Body of pancreas (tissue), 4 donors: ENCODE measurements at regions not wholly inside any gene's neighbourhood (a gene's known extent, or its start where the extent isn't known, plus 50 kb on each side); places are given as distances from the start of the nearest gene placed in this dataset.

Source experiments
- ATAC-seq: fragments of 150-250 bp; one replicate; pipeline ENCODE4 v1.9.1; 2016
- DNase-seq, 4 donors: peaks; one replicate each; pipeline ENCODE4 v3.0.0-alpha.2; 2019
- H3K27ac ChIP-seq, 4 donors: fragments of 200-600 bp; sonication (generic); 1 replicate in 3 of 4; 2 replicates in 1 of 4; pipeline versions ENCODE4 v1.5.1 to v1.6.1; 2016 to 2019; ENCODE audit warnings: mild to moderate bottlenecking in 1 of 4, mixed read lengths in 1 of 4, moderate library complexity in 1 of 4
- H3K27me3 ChIP-seq, 2 donors: fragments of 200-600 bp; sonication (generic); one replicate each; pipeline ENCODE4 v1.6.0; 2016; ENCODE audit warnings: mild to moderate bottlenecking in 1 of 2
- H3K36me3 ChIP-seq, 2 donors: fragments of 200-600 bp; sonication (generic); replicated peaks in 1 of 2; 2 replicates each; pipeline ENCODE4 v1.5.1; 2016; ENCODE audit warnings: low read depth in 2 of 2; ENCODE audit not compliant: insufficient read depth in 1 of 2
- H3K4me1 ChIP-seq: fragments of 200-600 bp; sonication (generic); one replicate; pipeline ENCODE4 v1.6.0; 2016
- H3K4me3 ChIP-seq, 2 donors: fragments of 200-600 bp; sonication (generic); 1 replicate in 1 of 2; 2 replicates in 1 of 2; pipeline ENCODE4 v1.5.1; 2016 to 2019
- H3K9me3 ChIP-seq, 3 donors: fragments of 200-600 bp; sonication (generic); 1 replicate in 2 of 3; 2 replicates in 1 of 3; pipeline ENCODE4 v1.5.1; 2016
- POLR2A ChIP-seq, 3 donors: fragments of 450-650 bp; IDR thresholded peaks; one replicate each; pipeline ENCODE4 v1.6.1; 2016; ENCODE audit warnings: antibody characterized with exemption in 3 of 3, mild to moderate bottlenecking in 2 of 3
- WGBS, 2 donors: methylation state at CpG; one replicate each; pipeline ENCODE4 v1.1.5; 2017; 5-methylcytosine and 5-hydroxymethylcytosine counted together
- intact Hi-C: fragments of 100-400 bp; cut with DNase I; formaldehyde crosslinking; loops from one replicate; pipeline ENCODE4 v1.15.1; 2023
- TF ChIP-seq, protein P1 (sequence below), 7 experiments: fragments of 450-650 bp in 4 of 7; fragments of 200-600 bp in 3 of 7; sonication (generic) in 3 of 7; IDR thresholded peaks; one replicate each; pipeline ENCODE4 v1.5.1; 2016 to 2019; ENCODE audit warnings: antibody characterized with exemption in 7 of 7

DNA sequence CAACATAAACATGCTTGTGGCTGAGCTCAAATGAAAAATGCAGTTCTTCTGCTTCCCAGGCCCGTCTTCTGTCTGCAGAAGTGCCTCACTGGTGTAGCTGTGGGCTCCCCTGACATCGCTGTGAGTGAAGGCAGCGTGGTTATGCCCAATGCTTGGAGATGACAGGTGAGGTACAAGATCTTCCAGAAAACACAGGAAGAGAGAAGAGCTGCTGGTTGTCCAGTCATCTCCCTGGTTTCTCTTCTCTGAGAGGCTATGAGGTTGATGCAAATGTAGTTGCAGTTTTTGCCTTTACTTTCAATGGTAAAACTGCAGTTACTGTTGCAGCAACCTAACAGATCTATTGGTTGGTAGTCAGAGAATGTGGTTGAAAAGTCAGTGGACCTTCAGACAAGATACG is 223.6 kb downstream of the GATA3 start:
- Histone ChIP-seq H3K4me1 (no peaks in the 10 kb centered on the region), H3K27ac (no peak overlapping the region), H3K36me3 (no peaks in the 10 kb centered on the region), H3K9me3 (no peaks in the 10 kb centered on the region), H3K4me3 (no peak overlapping the region), H3K27me3 (no peaks in the 10 kb centered on the region)
- intact Hi-C loops, result no loop called here
- TF ChIP-seq, protein P1, sequence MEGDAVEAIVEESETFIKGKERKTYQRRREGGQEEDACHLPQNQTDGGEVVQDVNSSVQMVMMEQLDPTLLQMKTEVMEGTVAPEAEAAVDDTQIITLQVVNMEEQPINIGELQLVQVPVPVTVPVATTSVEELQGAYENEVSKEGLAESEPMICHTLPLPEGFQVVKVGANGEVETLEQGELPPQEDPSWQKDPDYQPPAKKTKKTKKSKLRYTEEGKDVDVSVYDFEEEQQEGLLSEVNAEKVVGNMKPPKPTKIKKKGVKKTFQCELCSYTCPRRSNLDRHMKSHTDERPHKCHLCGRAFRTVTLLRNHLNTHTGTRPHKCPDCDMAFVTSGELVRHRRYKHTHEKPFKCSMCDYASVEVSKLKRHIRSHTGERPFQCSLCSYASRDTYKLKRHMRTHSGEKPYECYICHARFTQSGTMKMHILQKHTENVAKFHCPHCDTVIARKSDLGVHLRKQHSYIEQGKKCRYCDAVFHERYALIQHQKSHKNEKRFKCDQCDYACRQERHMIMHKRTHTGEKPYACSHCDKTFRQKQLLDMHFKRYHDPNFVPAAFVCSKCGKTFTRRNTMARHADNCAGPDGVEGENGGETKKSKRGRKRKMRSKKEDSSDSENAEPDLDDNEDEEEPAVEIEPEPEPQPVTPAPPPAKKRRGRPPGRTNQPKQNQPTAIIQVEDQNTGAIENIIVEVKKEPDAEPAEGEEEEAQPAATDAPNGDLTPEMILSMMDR (IDR thresholded peaks at IDR 0.05), result no peak
- no peak for TF ChIP-seq POLR2A (IDR thresholded peaks at IDR 0.05)
- ATAC-seq (no peak), DNase-seq (no peak)
- 67 to 73% methylated on average over 4 of the region's 4 CpGs for WGBS, 2 donors

DNA sequence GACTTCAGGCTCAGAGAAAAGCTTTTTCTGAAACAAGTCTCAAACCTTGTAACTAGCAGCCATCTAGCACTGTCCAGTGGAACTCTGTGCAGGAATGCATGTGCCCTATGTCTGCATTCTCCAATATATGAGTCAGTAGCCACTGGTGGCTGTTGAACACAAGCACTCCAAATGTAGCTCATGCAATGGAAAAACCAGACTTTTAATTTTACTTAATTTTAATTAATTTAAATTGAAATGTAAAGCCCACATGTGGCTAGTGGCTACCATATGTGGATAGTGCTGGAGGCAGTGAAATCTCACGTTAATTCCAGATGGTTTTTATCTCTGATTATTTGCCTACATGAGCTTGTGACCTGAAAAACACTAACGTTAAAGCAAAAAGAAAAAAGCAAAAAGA is 225.1 kb downstream of the GATA3 start:
- ATAC-seq, result no peak
- no peak overlapping the region for H3K27ac ChIP-seq
- WGBS, 2 donors, result 33 to 40% methylated on average over 2 of the region's 2 CpGs
- DNase-seq, result no peak
- H3K4me3 ChIP-seq, result no peak overlapping the region
- no peaks in the 10 kb centered on the region for H3K36me3 ChIP-seq
- no peak for TF ChIP-seq POLR2A (IDR thresholded peaks at IDR 0.05)
- TF ChIP-seq, protein P1 (IDR thresholded peaks at IDR 0.05), result no peak
- intact Hi-C loops, result no loop called here
- no peaks in the 10 kb centered on the region for H3K27me3 ChIP-seq
- H3K9me3 ChIP-seq, result no peaks in the 10 kb centered on the region
- H3K4me1 ChIP-seq, result no peaks in the 10 kb centered on the region

DNA sequence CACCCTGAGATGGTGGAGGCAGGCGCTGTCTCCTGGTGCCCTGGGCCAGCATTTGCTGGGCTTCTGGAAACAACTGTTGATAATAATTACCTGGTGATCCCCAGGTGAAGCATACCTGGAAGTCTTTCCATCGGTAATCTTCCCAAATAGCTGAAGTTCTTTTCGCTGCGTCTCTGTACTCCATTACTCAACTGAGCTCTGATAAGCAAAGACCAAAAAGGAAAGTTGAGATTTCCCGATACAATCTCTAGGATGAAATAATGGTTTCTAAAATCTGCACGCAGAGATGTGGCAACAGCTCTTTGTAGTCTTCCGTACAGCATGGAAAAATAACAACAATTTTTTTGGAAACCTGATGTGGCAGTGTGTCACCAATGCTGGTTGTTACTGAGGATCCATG is 226.5 kb downstream of the GATA3 start:
- TF ChIP-seq, protein P1 (IDR thresholded peaks at IDR 0.05), result no peak
- no peak for TF ChIP-seq POLR2A (IDR thresholded peaks at IDR 0.05)
- H3K4me1 ChIP-seq, result no peaks in the 10 kb centered on the region
- intact Hi-C loops, result no loop called here
- H3K9me3 ChIP-seq, result no peaks in the 10 kb centered on the region
- no peaks in the 10 kb centered on the region for H3K27me3 ChIP-seq
- WGBS, 2 donors, result 64 to 78% methylated on average over 7 of the region's 7 CpGs
- no peak for ATAC-seq
- H3K36me3 ChIP-seq, result no peaks in the 10 kb centered on the region
- H3K27ac ChIP-seq, result no peak overlapping the region
- no peak for DNase-seq
- no peak overlapping the region for H3K4me3 ChIP-seq

DNA sequence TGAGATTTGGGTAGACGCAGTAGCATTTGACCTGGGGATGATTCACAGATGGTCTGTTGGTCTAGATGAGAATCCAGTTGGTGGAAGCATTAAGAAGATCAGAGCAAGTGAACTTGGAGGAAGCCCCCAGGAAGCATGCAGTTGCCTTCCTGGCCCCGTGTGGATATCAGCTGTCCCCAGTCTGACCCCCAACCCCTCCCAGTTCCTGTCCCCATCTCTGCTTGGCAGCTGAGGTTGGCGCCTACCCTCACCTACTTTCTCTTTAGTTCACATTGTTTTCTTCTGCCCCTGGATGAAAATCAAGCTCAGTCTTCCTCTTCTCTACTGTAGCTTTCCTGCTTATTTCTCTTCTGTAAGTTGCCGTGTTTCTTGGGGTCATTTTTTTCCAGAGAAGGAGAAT is 227.9 kb downstream of the GATA3 start:
- Histone ChIP-seq H3K4me3 (no peak overlapping the region), H3K9me3 (no peaks in the 10 kb centered on the region), H3K27ac (no peak overlapping the region), H3K36me3 (no peaks in the 10 kb centered on the region), H3K27me3 (no peaks in the 10 kb centered on the region), H3K4me1 (no peaks in the 10 kb centered on the region)
- intact Hi-C loops, result no loop called here
- DNase-seq, result no peak
- TF ChIP-seq, protein P1 (IDR thresholded peaks at IDR 0.05), result no peak
- no peak for TF ChIP-seq POLR2A (IDR thresholded peaks at IDR 0.05)
- 49 to 52% methylated on average over 4 of the region's 4 CpGs for WGBS, 2 donors
- no peak for ATAC-seq

DNA sequence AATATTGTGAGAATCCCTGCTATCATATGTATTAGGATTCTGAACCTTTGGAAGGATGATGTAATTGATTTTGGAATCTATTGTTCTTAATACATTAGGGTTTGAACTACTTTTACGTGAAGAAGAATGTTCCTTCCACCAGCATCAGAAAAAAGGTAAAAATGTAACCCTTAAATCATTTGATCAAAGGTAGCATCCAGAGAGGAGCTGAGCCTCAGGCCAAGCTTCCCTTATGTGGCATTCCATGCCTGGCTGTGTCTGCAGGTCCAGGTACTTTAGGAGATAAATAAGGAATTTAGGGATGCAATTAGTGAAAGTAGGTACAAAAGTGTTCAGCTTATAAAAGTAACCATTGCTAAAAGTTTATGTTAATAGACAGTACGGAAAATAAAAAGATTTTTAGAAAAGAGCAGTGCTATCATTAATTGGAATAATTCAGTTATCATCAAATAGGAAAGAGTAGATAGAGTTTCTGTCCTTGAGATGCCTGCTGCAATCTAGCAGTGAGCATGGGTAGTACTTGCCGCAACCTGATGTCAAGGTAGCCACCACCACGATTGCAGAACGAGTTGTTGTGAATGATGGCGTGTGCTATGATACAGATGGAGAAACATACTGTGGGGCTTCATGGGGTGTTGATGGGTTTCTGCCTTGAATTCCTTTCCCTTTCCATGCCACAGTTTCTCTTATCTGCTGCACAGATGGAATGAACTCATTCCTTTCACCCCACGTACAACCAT is 228.8 kb downstream of the GATA3 start:
- no peak for ATAC-seq
- TF ChIP-seq POLR2A (IDR thresholded peaks at IDR 0.05), result no peak
- TF ChIP-seq, protein P1 (IDR thresholded peaks at IDR 0.05), result no peak

More for the DNA sequence above, 228.8 kb downstream of the GATA3 start:
- WGBS, 2 donors, result 56 to 64% methylated on average over 7 of the region's 7 CpGs
- no peak for DNase-seq
- Histone ChIP-seq H3K27ac (no peak overlapping the region), H3K4me1 (no peaks in the 10 kb centered on the region), H3K9me3 (no peaks in the 10 kb centered on the region), H3K27me3 (no peaks in the 10 kb centered on the region), H3K4me3 (no peak overlapping the region), H3K36me3 (no peaks in the 10 kb centered on the region)
- intact Hi-C loops, result no loop called here
